ENCODE measurements at regions not wholly inside any gene's neighbourhood (a gene's known extent, or its start where the extent isn't known, plus 50 kb on each side); places are given as distances from the start of the nearest gene placed in this dataset.

DNA sequence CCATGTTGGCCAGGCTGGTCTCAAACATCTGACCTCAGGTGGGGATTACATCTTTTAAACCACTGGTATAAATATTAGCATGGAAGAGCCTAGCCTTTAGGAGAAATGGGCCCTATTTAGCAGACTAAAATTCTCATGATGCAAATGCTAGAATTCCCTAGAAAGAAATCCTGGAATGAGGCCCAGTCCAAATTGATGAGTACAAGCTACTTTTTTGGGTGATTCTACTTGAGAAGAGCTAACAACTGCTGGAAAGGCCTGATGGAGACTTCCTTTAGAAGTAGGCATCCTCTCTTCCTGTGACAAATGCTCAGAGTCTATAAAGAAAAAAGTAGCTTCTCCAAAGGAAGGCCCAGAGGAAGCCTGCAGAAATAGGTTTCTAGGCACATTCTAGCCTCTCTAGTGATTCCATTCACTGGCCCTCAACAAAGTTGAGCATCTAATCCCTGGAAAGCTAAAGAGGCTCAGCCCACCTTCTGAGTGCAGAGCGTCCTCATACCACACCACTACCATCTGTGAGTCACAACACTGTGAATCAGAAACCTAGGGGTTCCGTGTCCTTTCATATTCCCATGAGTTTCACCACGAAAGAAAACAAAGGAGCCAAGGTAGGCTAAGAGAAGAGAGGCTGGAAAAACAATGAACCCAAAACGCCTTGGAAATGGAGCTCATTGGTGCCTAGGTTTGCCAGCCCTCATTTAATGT, 183.1 kb downstream of the C1D start:
- ATAC-seq, result peak; percentile 86
- TF ChIP-seq PPARA (CRISPR knock-in tag; IDR thresholded peaks at IDR 0.05; ENCODE audit: borderline replicate concordance) (no peak), TOX (CRISPR knock-in tag; IDR thresholded peaks at IDR 0.05; ENCODE audit: borderline replicate concordance) (no peak)
- TF ChIP-seq, protein P1, sequence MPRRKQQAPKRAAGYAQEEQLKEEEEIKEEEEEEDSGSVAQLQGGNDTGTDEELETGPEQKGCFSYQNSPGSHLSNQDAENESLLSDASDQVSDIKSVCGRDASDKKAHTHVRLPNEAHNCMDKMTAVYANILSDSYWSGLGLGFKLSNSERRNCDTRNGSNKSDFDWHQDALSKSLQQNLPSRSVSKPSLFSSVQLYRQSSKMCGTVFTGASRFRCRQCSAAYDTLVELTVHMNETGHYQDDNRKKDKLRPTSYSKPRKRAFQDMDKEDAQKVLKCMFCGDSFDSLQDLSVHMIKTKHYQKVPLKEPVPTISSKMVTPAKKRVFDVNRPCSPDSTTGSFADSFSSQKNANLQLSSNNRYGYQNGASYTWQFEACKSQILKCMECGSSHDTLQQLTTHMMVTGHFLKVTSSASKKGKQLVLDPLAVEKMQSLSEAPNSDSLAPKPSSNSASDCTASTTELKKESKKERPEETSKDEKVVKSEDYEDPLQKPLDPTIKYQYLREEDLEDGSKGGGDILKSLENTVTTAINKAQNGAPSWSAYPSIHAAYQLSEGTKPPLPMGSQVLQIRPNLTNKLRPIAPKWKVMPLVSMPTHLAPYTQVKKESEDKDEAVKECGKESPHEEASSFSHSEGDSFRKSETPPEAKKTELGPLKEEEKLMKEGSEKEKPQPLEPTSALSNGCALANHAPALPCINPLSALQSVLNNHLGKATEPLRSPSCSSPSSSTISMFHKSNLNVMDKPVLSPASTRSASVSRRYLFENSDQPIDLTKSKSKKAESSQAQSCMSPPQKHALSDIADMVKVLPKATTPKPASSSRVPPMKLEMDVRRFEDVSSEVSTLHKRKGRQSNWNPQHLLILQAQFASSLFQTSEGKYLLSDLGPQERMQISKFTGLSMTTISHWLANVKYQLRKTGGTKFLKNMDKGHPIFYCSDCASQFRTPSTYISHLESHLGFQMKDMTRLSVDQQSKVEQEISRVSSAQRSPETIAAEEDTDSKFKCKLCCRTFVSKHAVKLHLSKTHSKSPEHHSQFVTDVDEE (CRISPR knock-in tag; IDR thresholded peaks at IDR 0.05), result no peak
- TF ChIP-seq, protein P2, sequence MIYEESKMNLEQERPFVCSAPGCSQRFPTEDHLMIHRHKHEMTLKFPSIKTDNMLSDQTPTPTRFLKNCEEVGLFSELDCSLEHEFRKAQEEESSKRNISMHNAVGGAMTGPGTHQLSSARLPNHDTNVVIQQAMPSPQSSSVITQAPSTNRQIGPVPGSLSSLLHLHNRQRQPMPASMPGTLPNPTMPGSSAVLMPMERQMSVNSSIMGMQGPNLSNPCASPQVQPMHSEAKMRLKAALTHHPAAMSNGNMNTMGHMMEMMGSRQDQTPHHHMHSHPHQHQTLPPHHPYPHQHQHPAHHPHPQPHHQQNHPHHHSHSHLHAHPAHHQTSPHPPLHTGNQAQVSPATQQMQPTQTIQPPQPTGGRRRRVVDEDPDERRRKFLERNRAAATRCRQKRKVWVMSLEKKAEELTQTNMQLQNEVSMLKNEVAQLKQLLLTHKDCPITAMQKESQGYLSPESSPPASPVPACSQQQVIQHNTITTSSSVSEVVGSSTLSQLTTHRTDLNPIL (CRISPR knock-in tag; IDR thresholded peaks at IDR 0.05; ENCODE audit: low read depth), result no peak

DNA sequence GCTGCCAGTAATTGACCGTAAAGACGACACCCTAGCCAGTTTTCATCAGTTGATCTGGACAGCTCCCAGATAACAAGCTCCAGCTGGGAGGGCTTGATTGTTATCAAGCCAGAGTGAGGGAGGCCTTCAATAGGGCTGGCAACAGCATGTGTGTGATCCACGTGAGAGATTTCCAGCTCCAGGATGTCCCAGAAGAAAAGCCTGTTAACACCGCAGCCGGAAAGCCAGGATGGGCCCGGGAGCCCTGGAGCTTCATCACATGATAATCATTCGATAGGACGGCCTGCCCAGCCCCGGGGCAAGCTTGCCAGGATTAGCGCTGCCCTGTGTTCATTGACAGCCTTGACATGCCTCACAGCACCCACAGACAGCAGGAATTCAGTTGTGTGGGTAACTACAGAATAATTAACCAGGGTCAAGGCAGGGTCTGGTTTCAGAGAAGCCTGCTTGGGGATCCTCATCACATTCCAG, 182.5 kb downstream of the C1D start:
- TF ChIP-seq, protein P1 (CRISPR knock-in tag; IDR thresholded peaks at IDR 0.05), result peak; percentile 52; the same call in 1 of the 2 replicates
- TF ChIP-seq ESRRG (CRISPR knock-in tag; IDR thresholded peaks at IDR 0.05) (no peak), GLIS3 (CRISPR knock-in tag; IDR thresholded peaks at IDR 0.05) (no peak), BACH2 (CRISPR knock-in tag; IDR thresholded peaks at IDR 0.05; ENCODE audit: borderline replicate concordance) (no peak), ZFP30 (CRISPR knock-in tag; IDR thresholded peaks at IDR 0.05) (no peak), CSDC2 (CRISPR knock-in tag; IDR thresholded peaks at IDR 0.05) (no peak), TCF4 (CRISPR knock-in tag; IDR thresholded peaks at IDR 0.05; ENCODE audit: borderline replicate concordance) (peak; percentile 90; the same call in 1 of the 2 replicates), ARNTL (CRISPR knock-in tag; IDR thresholded peaks at IDR 0.05; ENCODE audit: borderline replicate concordance, low read depth) (peak; percentile 89), ISL1 (CRISPR knock-in tag; IDR thresholded peaks at IDR 0.05) (no peak), TOX (CRISPR knock-in tag; IDR thresholded peaks at IDR 0.05; ENCODE audit: borderline replicate concordance) (no peak)
- TF ChIP-seq, protein P2 (CRISPR knock-in tag; IDR thresholded peaks at IDR 0.05; ENCODE audit: low read depth), result no peak
- ATAC-seq, result peak; percentile 84

DNA sequence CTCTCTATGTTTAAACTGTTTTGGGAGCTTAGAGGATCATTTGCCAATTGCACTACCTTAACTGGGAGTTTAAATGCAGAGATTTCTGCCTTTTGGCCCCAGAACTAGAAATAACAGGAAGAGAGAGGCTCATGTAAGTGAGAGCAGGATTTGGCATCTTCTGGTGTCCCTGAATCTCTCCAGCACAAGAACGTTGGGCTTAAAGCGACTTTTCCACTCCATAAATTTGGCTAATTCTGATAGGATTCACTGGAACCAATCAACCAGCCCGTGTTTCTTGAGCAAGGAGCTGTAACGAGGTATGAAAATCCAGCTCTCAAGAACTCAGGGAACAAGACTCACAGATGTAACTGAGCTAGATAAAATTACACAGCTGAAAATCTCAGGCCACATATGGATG, 181.0 kb downstream of the C1D start:
- TF ChIP-seq TCF4 (CRISPR knock-in tag; IDR thresholded peaks at IDR 0.05; ENCODE audit: borderline replicate concordance) (no peak), ZNF70 (CRISPR knock-in tag; IDR thresholded peaks at IDR 0.05) (no peak), ISL1 (CRISPR knock-in tag; IDR thresholded peaks at IDR 0.05) (no peak), CSDC2 (CRISPR knock-in tag; IDR thresholded peaks at IDR 0.05) (no peak), ZNF565 (CRISPR knock-in tag; conservative IDR thresholded peaks at IDR 0.05; ENCODE audit: low read depth) (no peak), ZNF8 (CRISPR knock-in tag; IDR thresholded peaks at IDR 0.05) (no peak), SNAI2 (CRISPR knock-in tag; IDR thresholded peaks at IDR 0.05) (no peak), RARB (CRISPR knock-in tag; IDR thresholded peaks at IDR 0.05) (no peak)
- TF ChIP-seq, protein P1 (CRISPR knock-in tag; IDR thresholded peaks at IDR 0.05), result no peak
- TF ChIP-seq, protein P3, sequence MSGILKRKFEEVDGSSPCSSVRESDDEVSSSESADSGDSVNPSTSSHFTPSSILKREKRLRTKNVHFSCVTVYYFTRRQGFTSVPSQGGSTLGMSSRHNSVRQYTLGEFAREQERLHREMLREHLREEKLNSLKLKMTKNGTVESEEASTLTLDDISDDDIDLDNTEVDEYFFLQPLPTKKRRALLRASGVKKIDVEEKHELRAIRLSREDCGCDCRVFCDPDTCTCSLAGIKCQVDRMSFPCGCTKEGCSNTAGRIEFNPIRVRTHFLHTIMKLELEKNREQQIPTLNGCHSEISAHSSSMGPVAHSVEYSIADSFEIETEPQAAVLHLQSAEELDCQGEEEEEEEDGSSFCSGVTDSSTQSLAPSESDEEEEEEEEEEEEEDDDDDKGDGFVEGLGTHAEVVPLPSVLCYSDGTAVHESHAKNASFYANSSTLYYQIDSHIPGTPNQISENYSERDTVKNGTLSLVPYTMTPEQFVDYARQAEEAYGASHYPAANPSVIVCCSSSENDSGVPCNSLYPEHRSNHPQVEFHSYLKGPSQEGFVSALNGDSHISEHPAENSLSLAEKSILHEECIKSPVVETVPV (CRISPR knock-in tag; IDR thresholded peaks at IDR 0.05), result no peak
- no peak for ATAC-seq
